Nephron (organoid): ENCODE measurements at regions not wholly inside any gene's neighbourhood (a gene's known extent, or its start where the extent isn't known, plus 50 kb on each side); places are given as distances from the start of the nearest gene placed in this dataset.

Experiments
- H3K27ac Mint-ChIP-seq, 3 experiments: 2 replicates each; pipeline ENCODE4 v1.8.0; 2020; ENCODE audit warnings: mixed read lengths in 3 of 3, mild to moderate bottlenecking in 2 of 3, moderate library complexity in 1 of 3
- H3K27me3 Mint-ChIP-seq: 2 replicates; pipeline ENCODE4 v1.8.0; 2021; ENCODE audit warnings: low read depth, mild to moderate bottlenecking, moderate library complexity, mixed read lengths
- H3K36me3 Mint-ChIP-seq: 2 replicates; pipeline ENCODE4 v1.8.0; 2020; ENCODE audit warnings: low read depth, mixed read lengths
- H3K4me1 Mint-ChIP-seq: 2 replicates; pipeline ENCODE4 v1.8.0; 2020; ENCODE audit warnings: mixed read lengths
- H3K4me3 Mint-ChIP-seq, 3 experiments: 2 replicates each; pipeline ENCODE4 v1.8.0; 2020; ENCODE audit warnings: mild to moderate bottlenecking in 3 of 3, mixed read lengths in 3 of 3, moderate library complexity in 2 of 3
- H3K9me3 Mint-ChIP-seq: 2 replicates; pipeline ENCODE4 v1.8.0; 2020; ENCODE audit warnings: mixed read lengths
- CTCF ChIP-seq, 3 experiments: fragments of 200-600 bp; sonication (generic); IDR thresholded peaks; one replicate each; pipeline ENCODE4 v1.5.0; 2021; ENCODE audit warnings: antibody characterized with exemption in 3 of 3; ENCODE audit not compliant: unreplicated experiment in 3 of 3

GRCh38 chr2:106749823-106750222, 136.1 kb downstream of the ST6GAL2 start:
- TF ChIP-seq CTCF (IDR thresholded peaks at IDR 0.05; ENCODE audit: unreplicated experiment in 3 of 3) = no peak
- Mint-ChIP-seq H3K4me3 (no peak overlapping the region), H3K4me1 (peaks cover 17% of the 10 kb centered on the region), H3K27ac (peak overlapping the region in 1 of 3 experiments; percentile 23), H3K9me3 (peaks cover 8% of the 10 kb centered on the region), H3K27me3 (peaks cover 3% of the 10 kb centered on the region), H3K36me3 (no peaks in the 10 kb centered on the region)
